CD14-positive monocyte (primary cell): ENCODE measurements at regions not wholly inside any gene's neighbourhood (a gene's known extent, or its start where the extent isn't known, plus 50 kb on each side); places are given as distances from the start of the nearest gene placed in this dataset.
"Not testable (repeated sequence)": the region's sequence is repeated elsewhere in the genome, so short reads cannot be mapped to it uniquely, and the experiment has no call there.

Experiments
- DNase-seq, 3 donors: peaks; one replicate each; pipeline ENCODE4 v3.0.0-alpha.2; 2011 to 2022
- H2AFZ ChIP-seq: 2 replicates; pipeline ENCODE4 v1.6.0; 2012; ENCODE audit warnings: mild to moderate bottlenecking, low read depth, low read length, inconsistent platforms; ENCODE audit not compliant: insufficient read depth, poor library complexity, severe bottlenecking
- H3K27ac ChIP-seq, 2 donors: 1 replicate in 1 of 2; 2 replicates in 1 of 2; pipeline ENCODE4 v1.5.1; 2012 to 2013; ENCODE audit warnings: low read length in 2 of 2, control low read depth in 1 of 2, inconsistent platforms in 1 of 2, low read depth in 1 of 2, mild to moderate bottlenecking in 1 of 2
- H3K27me3 ChIP-seq, 2 donors: one replicate each; pipeline versions ENCODE4 v1.6.0 to v1.6.1; 2011 to 2013; ENCODE audit warnings: low read length in 2 of 2; ENCODE audit not compliant: control insufficient read depth in 2 of 2, insufficient read depth in 2 of 2
- H3K36me3 ChIP-seq, 2 donors: replicated peaks in 1 of 2; 1 replicate in 1 of 2; 2 replicates in 1 of 2; pipeline versions ENCODE4 v1.5.1 to v1.6.1; 2012 to 2013; ENCODE audit warnings: low read length in 2 of 2, control low read depth in 1 of 2, inconsistent platforms in 1 of 2, mild to moderate bottlenecking in 1 of 2; ENCODE audit not compliant: insufficient read depth in 2 of 2, control insufficient read depth in 1 of 2
- H3K4me1 ChIP-seq, 2 donors: 1 replicate in 1 of 2; 2 replicates in 1 of 2; pipeline versions ENCODE4 v1.5.1 to v1.6.1; 2012 to 2013; ENCODE audit warnings: low read length in 2 of 2, control low read depth in 1 of 2, inconsistent platforms in 1 of 2, mild to moderate bottlenecking in 1 of 2, moderate library complexity in 1 of 2; ENCODE audit not compliant: insufficient read depth in 2 of 2, control insufficient read depth in 1 of 2
- H3K4me2 ChIP-seq: replicated peaks from 2 replicates; pipeline ENCODE3; 2012; ENCODE audit warnings: low read length, moderate library complexity, mild to moderate bottlenecking; ENCODE audit not compliant: poor library complexity, severe bottlenecking; ENCODE audit errors: extremely low read depth
- H3K4me3 ChIP-seq, 3 experiments: fragments of 200-600 bp in 1 of 3; sonication (generic) in 1 of 3; replicated peaks in 1 of 3; 1 replicate in 2 of 3; 2 replicates in 1 of 3; pipeline ENCODE4 v1.5.1; 2011 to 2013; ENCODE audit warnings: low read length in 3 of 3, mild to moderate bottlenecking in 3 of 3, control low read depth in 2 of 3, low read depth in 2 of 3, inconsistent platforms in 1 of 3, moderate library complexity in 1 of 3
- H3K79me2 ChIP-seq: 2 replicates; pipeline ENCODE4 v1.6.0; 2012; ENCODE audit warnings: mild to moderate bottlenecking, control low read depth, inconsistent platforms, low read length, moderate library complexity; ENCODE audit not compliant: insufficient read depth
- H3K9ac ChIP-seq: 2 replicates; pipeline ENCODE4 v1.6.0; 2017; ENCODE audit warnings: low read length, mild to moderate bottlenecking; ENCODE audit not compliant: insufficient read depth, poor library complexity, severe bottlenecking
- H3K9me3 ChIP-seq, 2 donors: replicated peaks in 1 of 2; 1 replicate in 1 of 2; 2 replicates in 1 of 2; pipeline versions ENCODE4 v1.5.1 to v1.6.1; 2012 to 2013; ENCODE audit warnings: low read length in 2 of 2, control low read depth in 1 of 2; ENCODE audit not compliant: control insufficient read depth in 1 of 2, insufficient read depth in 1 of 2
- H4K20me1 ChIP-seq: 2 replicates; pipeline ENCODE4 v1.6.0; 2012; ENCODE audit warnings: mild to moderate bottlenecking, low read length, control low read depth, moderate library complexity; ENCODE audit not compliant: insufficient read depth
- H3K27ac Mint-ChIP-seq, 7 donors: one replicate each; pipeline ENCODE4 v1.8.0; 2020; ENCODE audit warnings: mild to moderate bottlenecking in 7 of 7, mixed read lengths in 7 of 7, moderate library complexity in 6 of 7, inconsistent platforms in 2 of 7
- H3K27me3 Mint-ChIP-seq, 3 donors: one replicate each; pipeline ENCODE4 v1.8.0; 2021 to 2022; ENCODE audit warnings: low read depth in 3 of 3, mild to moderate bottlenecking in 3 of 3, mixed read lengths in 3 of 3, moderate library complexity in 3 of 3, inconsistent platforms in 1 of 3
- H3K36me3 Mint-ChIP-seq, 2 donors: one replicate each; pipeline ENCODE4 v1.8.0; 2020; ENCODE audit warnings: mixed read lengths in 2 of 2, inconsistent platforms in 1 of 2, mild to moderate bottlenecking in 1 of 2
- H3K4me1 Mint-ChIP-seq: one replicate; pipeline ENCODE4 v1.8.0; 2020; ENCODE audit warnings: mild to moderate bottlenecking, mixed read lengths
- H3K4me3 Mint-ChIP-seq, 2 donors: one replicate each; pipeline ENCODE4 v1.8.0; 2020; ENCODE audit warnings: mild to moderate bottlenecking in 2 of 2, mixed read lengths in 2 of 2, moderate library complexity in 1 of 2
- H3K9me3 Mint-ChIP-seq, 7 donors: one replicate each; pipeline ENCODE4 v1.8.0; 2020 to 2022; ENCODE audit warnings: mixed read lengths in 7 of 7, mild to moderate bottlenecking in 6 of 7, moderate library complexity in 6 of 7, inconsistent platforms in 2 of 7
- WGBS: methylation state at CpG from one replicate; pipeline ENCODE4 v1.1.5; 2013; ENCODE audit warnings: missing lambda C conversion rate; ENCODE audit not compliant: insufficient coverage; 5-methylcytosine and 5-hydroxymethylcytosine counted together
- intact Hi-C, 2 donors: fragments of 100-400 bp; cut with micrococcal nuclease; formaldehyde crosslinking; loops; one replicate each; pipeline versions ENCODE4 v1.15.0 to v1.15.1; 2023
- TF ChIP-seq, protein P1 (sequence below): fragments of 200-600 bp; IDR thresholded peaks from one replicate; pipeline ENCODE4 v1.8.0; 2022; ENCODE audit warnings: antibody characterized with exemption, mild to moderate bottlenecking

- H3K27me3 ChIP-seq, H2AFZ ChIP-seq, H3K27ac Mint-ChIP-seq, H3K9ac ChIP-seq, H3K4me2 ChIP-seq, H3K27ac ChIP-seq, DNase-seq, H3K4me1 ChIP-seq, H4K20me1 ChIP-seq, H3K36me3 ChIP-seq, H3K4me3 ChIP-seq, H3K79me2 ChIP-seq, intact Hi-C loops, H3K4me3 Mint-ChIP-seq, H3K36me3 Mint-ChIP-seq, H3K4me1 Mint-ChIP-seq, H3K27me3 Mint-ChIP-seq: not testable (repeated sequence)
- peaks cover 4 to 64% (median 31%) of the 10 kb centered on the region in 7 donors for H3K9me3 Mint-ChIP-seq
- WGBS, result no CpG with 5 or more reads among the region's 7 CpGs
- H3K9me3 ChIP-seq, result peaks cover 20 to 42% of the 10 kb centered on the region in 2 donors
Measured at GRCh38 chr10:38718972-38719371, 624.8 kb downstream of the ZNF37A start.

- Histone ChIP-seq H3K4me2 (no peak overlapping the region), H3K27me3 (no peaks in the 10 kb centered on the region), H2AFZ (no peak overlapping the region), H3K4me3 (no peak overlapping the region), H3K36me3 (no peaks in the 10 kb centered on the region), H3K79me2 (no peaks in the 10 kb centered on the region), H4K20me1 (no peaks in the 10 kb centered on the region), H3K9ac (no peak overlapping the region), H3K9me3 (peaks cover 10 to 28% of the 10 kb centered on the region in 2 donors), H3K4me1 (no peaks in the 10 kb centered on the region), H3K27ac (no peak overlapping the region)
- H3K27me3 Mint-ChIP-seq, result peaks cover 0 to 2% (median 0%) of the 10 kb centered on the region in 3 donors
- DNase-seq, result no peak
- H3K4me3 Mint-ChIP-seq, result no peak overlapping the region
- no peaks in the 10 kb centered on the region for H3K36me3 Mint-ChIP-seq
- TF ChIP-seq, protein P1, sequence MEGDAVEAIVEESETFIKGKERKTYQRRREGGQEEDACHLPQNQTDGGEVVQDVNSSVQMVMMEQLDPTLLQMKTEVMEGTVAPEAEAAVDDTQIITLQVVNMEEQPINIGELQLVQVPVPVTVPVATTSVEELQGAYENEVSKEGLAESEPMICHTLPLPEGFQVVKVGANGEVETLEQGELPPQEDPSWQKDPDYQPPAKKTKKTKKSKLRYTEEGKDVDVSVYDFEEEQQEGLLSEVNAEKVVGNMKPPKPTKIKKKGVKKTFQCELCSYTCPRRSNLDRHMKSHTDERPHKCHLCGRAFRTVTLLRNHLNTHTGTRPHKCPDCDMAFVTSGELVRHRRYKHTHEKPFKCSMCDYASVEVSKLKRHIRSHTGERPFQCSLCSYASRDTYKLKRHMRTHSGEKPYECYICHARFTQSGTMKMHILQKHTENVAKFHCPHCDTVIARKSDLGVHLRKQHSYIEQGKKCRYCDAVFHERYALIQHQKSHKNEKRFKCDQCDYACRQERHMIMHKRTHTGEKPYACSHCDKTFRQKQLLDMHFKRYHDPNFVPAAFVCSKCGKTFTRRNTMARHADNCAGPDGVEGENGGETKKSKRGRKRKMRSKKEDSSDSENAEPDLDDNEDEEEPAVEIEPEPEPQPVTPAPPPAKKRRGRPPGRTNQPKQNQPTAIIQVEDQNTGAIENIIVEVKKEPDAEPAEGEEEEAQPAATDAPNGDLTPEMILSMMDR, result no peak
- no peaks in the 10 kb centered on the region for H3K4me1 Mint-ChIP-seq
- intact Hi-C loops, result no loop called here
- H3K27ac Mint-ChIP-seq, result no peak overlapping the region
- WGBS, result 83% methylated on average over 48 of the region's 48 CpGs
- peaks cover 9 to 47% (median 25%) of the 10 kb centered on the region in 7 donors for H3K9me3 Mint-ChIP-seq
Measured at GRCh38 chr10:38730076-38730475, 635.9 kb downstream of the ZNF37A start.

GRCh38 chr10:38736646-38737045 is 642.5 kb downstream of the ZNF37A start:
- H3K36me3 ChIP-seq, H3K4me1 ChIP-seq, H3K27ac Mint-ChIP-seq, H3K36me3 Mint-ChIP-seq, H3K4me3 Mint-ChIP-seq, H3K27me3 ChIP-seq, H3K4me1 Mint-ChIP-seq, H3K4me2 ChIP-seq, H3K27ac ChIP-seq, H3K9ac ChIP-seq, H2AFZ ChIP-seq, DNase-seq, H3K4me3 ChIP-seq, intact Hi-C loops, H3K79me2 ChIP-seq, H3K27me3 Mint-ChIP-seq, H4K20me1 ChIP-seq: not testable (repeated sequence)
- peaks cover 34 to 61% of the 10 kb centered on the region in 2 donors for H3K9me3 ChIP-seq
- WGBS, result 70% methylated on average over 11 of the region's 14 CpGs
- peaks cover 28 to 56% (median 46%) of the 10 kb centered on the region in 7 donors for H3K9me3 Mint-ChIP-seq

- H3K4me1 ChIP-seq, H2AFZ ChIP-seq, DNase-seq, H3K4me3 Mint-ChIP-seq, H3K79me2 ChIP-seq, H3K27ac Mint-ChIP-seq, H3K4me1 Mint-ChIP-seq, intact Hi-C loops, H4K20me1 ChIP-seq, H3K27me3 Mint-ChIP-seq, H3K4me2 ChIP-seq, H3K36me3 ChIP-seq, H3K9ac ChIP-seq, H3K27me3 ChIP-seq, H3K36me3 Mint-ChIP-seq, H3K4me3 ChIP-seq, H3K27ac ChIP-seq: not testable (repeated sequence)
- WGBS, result 94% methylated on average over 5 of the region's 5 CpGs
- peaks cover 30 to 59% (median 52%) of the 10 kb centered on the region in 7 donors for H3K9me3 Mint-ChIP-seq
- H3K9me3 ChIP-seq, result peaks cover 39 to 66% of the 10 kb centered on the region in 2 donors
Measured at GRCh38 chr10:38737224-38737623, 643.1 kb downstream of the ZNF37A start.
